Upper lobe of left lung (tissue), 4 donors: ENCODE measurements at regions not wholly inside any gene's neighbourhood (a gene's known extent, or its start where the extent isn't known, plus 50 kb on each side); places are given as distances from the start of the nearest gene placed in this dataset.

Experiments
- EP300 ChIP-seq, 4 donors: sonication (generic); formaldehyde crosslinking; IDR thresholded peaks; one replicate each; pipeline ENCODE4 v1.5.1; 2017; ENCODE audit warnings: antibody characterized with exemption in 4 of 4, control low read depth in 2 of 4
- POLR2A ChIP-seq, 4 donors: fragments of 450-650 bp; IDR thresholded peaks; one replicate each; pipeline ENCODE4 v1.5.1; 2016 to 2017; ENCODE audit warnings: antibody characterized with exemption in 4 of 4, mild to moderate bottlenecking in 2 of 4
- POLR2AphosphoS5 ChIP-seq, 2 donors: sonication (generic); formaldehyde crosslinking; IDR thresholded peaks; one replicate each; pipeline ENCODE4 v1.5.1; 2017; ENCODE audit warnings: antibody characterized with exemption in 2 of 2
- TF ChIP-seq, protein P1 (sequence below), 6 experiments: fragments of 450-650 bp in 4 of 6; fragments of 200-600 bp in 2 of 6; sonication (generic) in 2 of 6; IDR thresholded peaks; one replicate each; pipeline ENCODE4 v1.5.1; 2016 to 2019; ENCODE audit warnings: antibody characterized with exemption in 6 of 6

DNA sequence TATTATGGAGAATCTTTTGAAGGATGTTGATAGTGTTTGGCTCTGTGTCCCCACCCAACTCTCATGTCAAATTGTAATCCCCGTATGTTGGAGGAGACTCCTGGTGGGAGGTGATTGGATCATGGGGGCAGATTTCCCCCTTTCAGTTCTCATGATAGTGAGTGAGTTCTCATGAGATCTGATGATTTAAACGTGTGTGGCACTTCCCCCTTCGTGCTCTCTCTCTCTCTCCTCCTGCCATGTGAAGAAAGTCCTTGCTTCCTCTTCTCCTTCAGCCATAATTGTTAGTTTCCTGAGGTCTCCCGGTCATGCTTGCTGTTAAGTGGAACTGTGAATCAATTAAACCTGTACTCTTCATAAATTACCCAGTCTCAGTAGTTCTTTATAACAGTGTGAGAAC is 166.1 kb upstream of the NUDT6 start:
- TF ChIP-seq, protein P1, sequence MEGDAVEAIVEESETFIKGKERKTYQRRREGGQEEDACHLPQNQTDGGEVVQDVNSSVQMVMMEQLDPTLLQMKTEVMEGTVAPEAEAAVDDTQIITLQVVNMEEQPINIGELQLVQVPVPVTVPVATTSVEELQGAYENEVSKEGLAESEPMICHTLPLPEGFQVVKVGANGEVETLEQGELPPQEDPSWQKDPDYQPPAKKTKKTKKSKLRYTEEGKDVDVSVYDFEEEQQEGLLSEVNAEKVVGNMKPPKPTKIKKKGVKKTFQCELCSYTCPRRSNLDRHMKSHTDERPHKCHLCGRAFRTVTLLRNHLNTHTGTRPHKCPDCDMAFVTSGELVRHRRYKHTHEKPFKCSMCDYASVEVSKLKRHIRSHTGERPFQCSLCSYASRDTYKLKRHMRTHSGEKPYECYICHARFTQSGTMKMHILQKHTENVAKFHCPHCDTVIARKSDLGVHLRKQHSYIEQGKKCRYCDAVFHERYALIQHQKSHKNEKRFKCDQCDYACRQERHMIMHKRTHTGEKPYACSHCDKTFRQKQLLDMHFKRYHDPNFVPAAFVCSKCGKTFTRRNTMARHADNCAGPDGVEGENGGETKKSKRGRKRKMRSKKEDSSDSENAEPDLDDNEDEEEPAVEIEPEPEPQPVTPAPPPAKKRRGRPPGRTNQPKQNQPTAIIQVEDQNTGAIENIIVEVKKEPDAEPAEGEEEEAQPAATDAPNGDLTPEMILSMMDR (IDR thresholded peaks at IDR 0.05): no peak
- TF ChIP-seq POLR2A (IDR thresholded peaks at IDR 0.05) (no peak), POLR2AphosphoS5 (IDR thresholded peaks at IDR 0.05) (no peak), EP300 (IDR thresholded peaks at IDR 0.05) (no peak)
